ENCODE measurements at regions not wholly inside any gene's neighbourhood (a gene's known extent, or its start where the extent isn't known, plus 50 kb on each side); places are given as distances from the start of the nearest gene placed in this dataset.

- Mint-ChIP-seq H3K27ac (ENCODE audit: unreplicated experiment) (no peak overlapping the region), H3K4me3 (ENCODE audit: unreplicated experiment) (no peak overlapping the region), H3K36me3 (ENCODE audit: unreplicated experiment) (peaks cover 10% of the 10 kb centered on the region), H3K27me3 (ENCODE audit: unreplicated experiment) (peaks cover 2% of the 10 kb centered on the region), H3K4me1 (ENCODE audit: low read depth, unreplicated experiment) (no peaks in the 10 kb centered on the region), H3K9me3 (ENCODE audit: unreplicated experiment) (no peaks in the 10 kb centered on the region)
- no peak for TF ChIP-seq CTCF (IDR thresholded peaks at IDR 0.05; ENCODE audit: partially characterized antibody, unreplicated experiment)
- no peak for DNase-seq
These were observed 453.5 kb upstream of the TNP1 start for GRCh38 chr2:217313386-217313785.

DNA sequence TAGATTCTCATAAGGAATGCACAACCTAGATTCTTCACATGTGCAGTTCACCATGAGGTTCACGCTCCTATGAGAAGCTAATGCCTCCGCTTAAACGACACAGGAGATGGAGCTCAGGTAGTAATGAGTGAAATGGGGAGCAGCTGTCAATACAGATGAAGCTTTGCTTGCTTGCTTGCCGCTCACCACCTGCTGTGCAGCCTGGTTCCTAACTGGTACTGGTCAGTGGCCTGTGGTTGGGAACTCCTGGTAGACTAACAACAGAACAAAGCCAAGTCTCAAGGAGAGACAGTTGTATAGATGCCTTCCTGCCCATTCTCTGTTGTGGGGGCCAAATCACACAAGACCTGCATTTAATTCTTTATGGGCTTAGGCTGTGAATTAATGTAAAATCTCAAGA, 449.2 kb upstream of the TNP1 start:
- Mint-ChIP-seq H3K27ac (ENCODE audit: unreplicated experiment) (no peak overlapping the region), H3K36me3 (ENCODE audit: unreplicated experiment) (peaks cover 18% of the 10 kb centered on the region), H3K9me3 (ENCODE audit: unreplicated experiment) (no peaks in the 10 kb centered on the region), H3K4me1 (ENCODE audit: low read depth, unreplicated experiment) (no peaks in the 10 kb centered on the region), H3K4me3 (ENCODE audit: unreplicated experiment) (no peak overlapping the region), H3K27me3 (ENCODE audit: unreplicated experiment) (no peaks in the 10 kb centered on the region)
- no peak for TF ChIP-seq CTCF (IDR thresholded peaks at IDR 0.05; ENCODE audit: partially characterized antibody, unreplicated experiment)
- DNase-seq = no peak

DNA sequence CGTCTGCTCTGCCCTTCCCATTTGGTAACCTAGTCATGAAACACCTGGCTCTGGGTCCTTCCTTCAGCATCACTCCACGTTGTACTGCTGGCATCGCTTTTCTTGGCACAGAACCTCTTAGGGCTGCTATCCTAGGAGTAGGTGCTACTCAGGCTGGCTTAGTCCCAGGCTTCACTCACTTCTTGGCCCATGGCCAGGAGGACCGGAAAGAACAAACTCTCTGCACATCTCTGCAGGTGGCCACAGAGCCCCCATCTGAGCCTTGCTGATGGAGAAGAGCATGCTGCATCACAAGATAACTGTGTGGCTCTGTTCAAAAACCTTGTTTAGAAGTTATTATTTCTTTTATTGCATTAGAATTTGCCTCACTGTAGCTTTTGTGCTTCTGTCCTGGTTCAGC, 447.2 kb upstream of the TNP1 start:
- Mint-ChIP-seq H3K9me3 (ENCODE audit: unreplicated experiment) (no peaks in the 10 kb centered on the region), H3K4me1 (ENCODE audit: low read depth, unreplicated experiment) (no peaks in the 10 kb centered on the region), H3K27me3 (ENCODE audit: unreplicated experiment) (no peaks in the 10 kb centered on the region), H3K4me3 (ENCODE audit: unreplicated experiment) (no peak overlapping the region), H3K27ac (ENCODE audit: unreplicated experiment) (no peak overlapping the region), H3K36me3 (ENCODE audit: unreplicated experiment) (peaks cover 18% of the 10 kb centered on the region)
- DNase-seq = no peak
- no peak for TF ChIP-seq CTCF (IDR thresholded peaks at IDR 0.05; ENCODE audit: partially characterized antibody, unreplicated experiment)

DNA sequence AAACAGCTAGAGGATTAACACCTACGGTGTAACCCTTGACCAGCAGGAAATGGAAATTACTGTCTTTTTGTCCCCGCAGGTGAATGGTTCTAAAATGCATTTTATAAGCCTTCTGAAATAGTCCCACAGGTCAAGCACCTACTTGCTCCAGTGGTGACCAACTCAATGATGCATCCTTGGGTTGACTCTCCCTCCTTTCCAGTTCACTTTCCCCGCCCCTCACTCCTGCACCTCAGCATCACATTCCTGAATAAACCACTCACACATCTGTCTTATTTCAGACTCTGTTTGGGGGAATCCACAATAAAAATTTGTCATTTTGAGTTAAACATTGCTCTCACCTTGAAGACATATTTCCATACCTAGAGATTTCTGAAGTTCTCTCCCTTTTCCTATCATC, 446.0 kb upstream of the TNP1 start:
- Mint-ChIP-seq H3K27ac (ENCODE audit: unreplicated experiment) (no peak overlapping the region), H3K4me3 (ENCODE audit: unreplicated experiment) (no peak overlapping the region), H3K27me3 (ENCODE audit: unreplicated experiment) (peaks cover 2% of the 10 kb centered on the region), H3K4me1 (ENCODE audit: low read depth, unreplicated experiment) (no peaks in the 10 kb centered on the region), H3K36me3 (ENCODE audit: unreplicated experiment) (peaks cover 18% of the 10 kb centered on the region), H3K9me3 (ENCODE audit: unreplicated experiment) (no peaks in the 10 kb centered on the region)
- no peak for TF ChIP-seq CTCF (IDR thresholded peaks at IDR 0.05; ENCODE audit: partially characterized antibody, unreplicated experiment)
- no peak for DNase-seq

GRCh38 chr2:217304582-217304981, 444.7 kb upstream of the TNP1 start:
- TF ChIP-seq CTCF (IDR thresholded peaks at IDR 0.05; ENCODE audit: partially characterized antibody, unreplicated experiment) = no peak
- Mint-ChIP-seq H3K27me3 (ENCODE audit: unreplicated experiment) (peaks cover 2% of the 10 kb centered on the region), H3K9me3 (ENCODE audit: unreplicated experiment) (no peaks in the 10 kb centered on the region), H3K36me3 (ENCODE audit: unreplicated experiment) (peaks cover 13% of the 10 kb centered on the region), H3K4me1 (ENCODE audit: low read depth, unreplicated experiment) (no peaks in the 10 kb centered on the region), H3K27ac (ENCODE audit: unreplicated experiment) (no peak overlapping the region), H3K4me3 (ENCODE audit: unreplicated experiment) (no peak overlapping the region)
- DNase-seq = no peak

Data from glutamatergic neuron (in vitro differentiated cells).